HG03045 (cell line): ENCODE measurements at regions not wholly inside any gene's neighbourhood (a gene's known extent, or its start where the extent isn't known, plus 50 kb on each side); places are given as distances from the start of the nearest gene placed in this dataset.
"Not testable (repeated sequence)": the region's sequence is repeated elsewhere in the genome, so short reads cannot be mapped to it uniquely, and the experiment has no call there.

ENCODE experiments used
- ATAC-seq: cut with Tn5 transposase; IDR thresholded peaks from one replicate; pipeline ENCODE4 v1.9.1; 2021; ENCODE audit warnings: mild to moderate bottlenecking, moderate library complexity; ENCODE audit not compliant: unreplicated experiment

GRCh38 chr13:22848539-22849052 is 332.2 kb upstream of the SGCG start:
- ATAC-seq, result no peak

DNA sequence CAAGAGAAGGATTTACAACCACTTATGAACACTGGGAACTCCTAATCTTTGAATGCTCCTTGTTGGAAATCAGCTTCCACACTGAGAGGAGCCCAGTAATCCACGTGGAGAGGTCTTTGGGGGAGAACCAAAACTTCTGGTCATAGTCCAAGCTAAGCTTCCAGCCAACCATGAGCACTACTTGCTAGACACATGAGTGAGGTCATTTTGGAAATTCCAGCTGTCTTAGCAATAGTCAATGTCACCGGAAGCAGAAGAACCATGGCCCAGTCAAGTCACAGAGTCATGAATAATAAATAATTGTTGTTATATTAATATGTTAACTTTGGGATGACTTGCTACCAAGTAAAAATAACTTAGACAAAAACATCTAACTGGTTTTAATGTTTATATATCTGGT is 324.9 kb upstream of the SGCG start:
- no peak for ATAC-seq

DNA sequence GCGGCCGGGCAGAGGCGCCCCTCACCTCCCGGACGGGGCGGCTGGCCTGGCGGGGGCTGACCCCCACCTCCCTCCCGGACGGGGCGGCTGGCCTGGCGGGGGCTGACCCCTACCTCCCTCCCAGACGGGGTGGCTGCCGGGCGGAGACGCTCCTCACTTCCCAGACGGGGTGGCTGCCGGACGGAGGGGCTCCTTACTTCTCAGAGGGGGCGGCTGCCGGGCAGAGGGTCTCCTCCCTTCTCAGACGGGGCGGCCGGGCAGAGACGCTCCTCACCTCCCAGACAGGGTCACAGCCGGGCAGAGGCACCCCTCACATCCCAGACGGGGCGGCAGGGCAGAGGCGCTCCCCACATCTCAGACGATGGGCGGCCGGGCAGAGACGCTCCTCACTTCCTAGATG is 321.8 kb upstream of the SGCG start:
- not testable (repeated sequence) for ATAC-seq

- not testable (repeated sequence) for ATAC-seq
Measured at GRCh38 chr13:22859411-22859810, 321.4 kb upstream of the SGCG start.

DNA sequence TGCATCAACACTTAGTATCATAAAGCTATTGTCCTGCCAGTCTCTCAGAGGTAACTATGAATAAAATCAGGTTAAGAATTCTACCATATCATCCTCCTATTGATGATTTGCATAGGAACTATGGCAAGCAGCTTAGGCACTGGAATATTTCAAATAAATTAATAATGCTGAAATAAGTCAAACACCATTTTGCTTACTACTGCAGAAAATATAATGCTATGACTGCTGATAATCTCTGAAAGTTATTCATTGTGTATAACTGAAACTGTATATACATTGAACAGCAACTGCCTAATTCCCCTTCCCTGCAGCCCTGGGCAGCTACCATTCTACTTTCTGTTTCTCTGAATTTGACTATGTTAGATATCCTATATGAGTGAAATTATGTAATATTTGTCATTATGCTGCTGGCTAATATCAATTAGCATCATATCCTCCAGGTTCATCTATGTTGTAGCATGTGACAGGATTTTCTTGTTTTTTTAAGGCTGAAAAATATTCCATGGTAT is 318.8 kb upstream of the SGCG start:
- no peak for ATAC-seq

GRCh38 chr13:22862478-22862877 is 318.3 kb upstream of the SGCG start:
- no peak for ATAC-seq

- ATAC-seq, result no peak
Measured at GRCh38 chr13:22866221-22866620, 314.6 kb upstream of the SGCG start.

- no peak for ATAC-seq
Measured at GRCh38 chr13:22871231-22871630, 309.5 kb upstream of the SGCG start.

GRCh38 chr13:22874839-22875238 is 305.9 kb upstream of the SGCG start:
- ATAC-seq, result no peak

- no peak for ATAC-seq
Measured at GRCh38 chr13:22877421-22877820, 303.4 kb upstream of the SGCG start.

- no peak for ATAC-seq
Measured at GRCh38 chr13:22880741-22881720, 299.7 kb upstream of the SGCG start.

DNA sequence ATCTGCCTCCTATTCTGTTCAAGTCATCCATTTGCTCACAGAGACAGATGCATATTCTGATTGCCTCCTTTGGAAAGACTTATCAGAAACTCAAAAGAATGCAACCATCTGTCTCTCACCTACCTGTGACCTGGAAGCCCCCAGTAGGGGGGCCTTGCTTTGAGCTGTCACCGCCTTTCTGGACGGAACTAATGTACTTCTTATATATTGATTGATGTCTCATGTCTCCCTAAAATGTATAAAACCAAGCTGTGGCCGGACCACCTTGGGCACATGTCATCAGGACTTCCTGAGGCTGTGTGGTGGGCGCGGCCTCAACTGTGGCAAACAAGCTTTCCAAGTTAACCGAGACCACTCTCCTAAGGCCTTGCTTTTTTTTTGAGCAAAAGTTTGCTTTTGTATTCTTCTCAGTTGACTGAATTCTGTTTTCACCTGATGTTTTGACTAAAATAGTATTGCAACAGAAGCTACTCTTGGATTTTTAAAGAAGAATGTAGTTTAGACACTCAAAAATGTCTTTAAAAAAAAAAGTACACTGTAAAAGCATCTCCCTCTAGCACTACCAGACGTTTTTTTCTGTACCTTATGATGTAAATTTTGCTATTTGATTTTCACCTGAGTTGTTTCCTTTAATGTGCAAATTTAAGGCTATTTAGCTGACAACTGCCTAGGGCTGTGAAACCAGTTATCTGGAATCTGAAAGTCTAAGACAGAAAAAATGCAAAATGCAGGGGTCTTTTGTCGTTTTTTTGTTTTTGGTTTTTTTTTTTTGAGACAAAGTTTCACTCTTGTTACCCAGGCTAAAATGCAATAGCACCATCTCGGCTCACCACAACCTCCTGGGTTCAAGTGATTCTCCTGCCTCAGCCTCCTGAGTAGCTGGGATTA is 298.8 kb upstream of the SGCG start:
- not testable (repeated sequence) for ATAC-seq

- no peak for ATAC-seq
Measured at GRCh38 chr13:22883262-22883840, 297.4 kb upstream of the SGCG start.

DNA sequence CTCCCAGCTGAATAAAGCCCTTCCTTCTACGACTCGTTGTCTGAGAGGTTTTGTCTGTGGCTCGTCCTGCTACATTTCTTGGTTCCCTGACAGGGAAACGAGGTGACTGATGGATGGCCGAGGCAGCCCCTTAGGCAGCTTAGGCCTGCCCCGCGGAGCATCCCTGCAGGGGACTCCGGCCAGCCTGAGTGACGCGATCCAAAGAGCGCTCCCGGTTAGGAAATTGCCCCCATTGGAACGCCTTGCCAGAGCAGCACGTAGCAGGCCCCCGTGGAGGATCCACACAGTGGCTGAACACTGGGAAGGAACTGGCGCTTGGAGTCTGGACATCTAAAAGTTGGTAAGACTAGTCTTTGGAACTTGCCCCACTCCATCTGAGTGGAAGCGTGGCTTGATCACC is 296.8 kb upstream of the SGCG start:
- ATAC-seq, result no peak

DNA sequence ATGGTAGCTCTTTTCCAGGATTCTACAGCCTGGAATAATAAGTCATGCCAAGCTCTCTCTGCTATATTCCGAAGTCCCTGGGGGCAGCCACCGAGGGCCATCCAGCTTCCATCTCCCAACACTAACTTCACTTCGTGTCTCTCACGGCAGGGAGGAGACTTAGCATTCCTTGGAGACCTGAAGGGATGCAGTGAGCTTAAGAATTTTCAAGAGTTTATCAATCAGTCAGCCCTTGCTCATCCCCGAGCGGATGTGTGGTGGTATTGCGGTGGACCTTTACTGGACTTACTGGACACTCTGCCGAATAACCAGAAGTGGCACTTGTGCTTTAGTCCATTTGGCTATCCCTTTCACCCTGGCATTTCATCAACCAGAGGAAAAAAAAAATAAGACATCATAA is 294.7 kb upstream of the SGCG start:
- ATAC-seq, result not testable (repeated sequence)

- not testable (repeated sequence) for ATAC-seq
Measured at GRCh38 chr13:22889376-22889775, 291.4 kb upstream of the SGCG start.

DNA sequence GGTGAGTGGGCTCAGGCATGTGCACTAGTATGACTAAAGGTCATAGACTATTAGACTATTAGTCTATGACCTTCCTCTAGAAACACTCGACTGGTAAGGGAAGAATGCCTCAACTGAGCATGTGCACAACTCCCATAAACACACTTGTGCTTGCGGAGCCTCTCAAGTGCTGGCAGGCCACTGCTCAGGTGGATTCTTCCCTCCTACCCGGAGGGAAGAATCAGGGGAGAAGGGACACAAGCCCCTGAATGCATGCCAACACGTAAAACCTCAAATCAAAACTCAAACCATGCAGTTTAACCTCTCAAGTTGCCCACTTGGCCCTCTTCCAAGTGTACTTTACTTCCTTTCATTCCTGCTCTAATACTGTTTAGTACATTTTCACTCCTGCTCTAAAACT is 287.6 kb upstream of the SGCG start:
- no peak for ATAC-seq

DNA sequence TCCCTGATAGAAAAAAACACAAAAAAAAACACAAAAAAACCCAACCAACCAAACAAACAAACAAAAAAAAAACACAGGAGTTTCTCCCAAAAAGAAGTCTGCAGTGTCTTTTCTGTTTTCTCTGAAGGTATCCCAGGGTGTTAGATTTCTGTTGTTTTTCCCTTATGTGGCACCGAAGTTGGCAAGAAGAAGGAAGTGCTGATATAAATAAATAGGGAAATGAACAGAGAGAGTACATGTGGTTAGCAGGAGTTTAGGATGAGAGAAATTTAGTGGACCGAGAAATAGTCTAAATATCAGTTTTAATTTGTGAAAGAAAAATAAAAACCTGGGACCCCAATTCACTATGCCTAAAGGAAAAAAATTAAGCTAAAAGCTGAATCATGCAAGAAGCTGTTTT is 287.0 kb upstream of the SGCG start:
- no peak for ATAC-seq

DNA sequence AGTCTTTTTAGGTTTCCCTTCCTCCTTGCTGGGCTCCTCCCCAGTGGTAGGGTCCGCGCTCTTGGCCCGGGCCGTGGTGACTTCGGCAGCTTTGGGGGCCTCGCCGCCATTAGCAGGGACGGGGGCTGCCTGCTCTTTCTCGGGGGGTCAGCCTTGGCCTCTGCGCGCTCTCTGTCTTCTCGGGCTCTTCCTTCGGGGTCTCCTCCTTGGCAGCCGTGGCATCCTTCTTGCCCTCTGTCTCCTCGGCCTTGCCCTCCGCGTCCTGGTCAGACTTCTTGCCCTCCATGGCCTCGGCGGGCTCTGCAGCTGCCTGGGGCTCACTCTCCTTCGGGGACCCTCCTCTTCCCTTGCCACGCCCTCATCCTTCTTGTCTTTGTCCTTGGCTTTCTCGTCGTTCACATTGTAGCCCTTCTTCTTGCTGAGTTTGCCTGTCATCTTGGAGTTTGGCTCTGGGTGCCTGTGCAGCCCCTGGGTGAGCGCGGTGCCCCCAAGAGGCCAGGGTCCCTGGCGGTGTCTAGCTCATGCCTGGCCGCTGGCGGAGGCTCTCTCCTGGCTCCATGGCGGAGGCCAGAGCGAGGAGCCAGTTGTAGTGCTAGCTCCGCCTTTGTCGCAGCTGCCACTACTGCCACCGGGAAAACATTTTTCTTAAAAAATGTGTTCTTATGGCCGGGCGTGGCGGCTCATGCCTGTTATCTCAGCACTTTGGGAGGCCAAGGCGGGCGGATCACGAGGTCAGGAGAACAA is 283.0 kb upstream of the SGCG start:
- ATAC-seq, result no peak

- not testable (repeated sequence) for ATAC-seq
Measured at GRCh38 chr13:22900416-22900951, 280.3 kb upstream of the SGCG start.
